ENCODE measurements at regions not wholly inside any gene's neighbourhood (a gene's known extent, or its start where the extent isn't known, plus 50 kb on each side); places are given as distances from the start of the nearest gene placed in this dataset.

- POLR2A ChIA-PET, result no interaction called here
These were observed 432.5 kb upstream of the ZFHX3 start for GRCh38 chr16:73480381-73480780.

GRCh38 chr16:73473713-73474112, 425.8 kb upstream of the ZFHX3 start:
- intact Hi-C loops (cut with micrococcal nuclease; ENCODE audit: unreplicated experiment) (no loop called here), in situ Hi-C loops (cut with HindIII; ENCODE audit: low pct_unique_long_range_greater_than_20kb, low sequenced_read_pairs) (no loop called here)
- POLR2A ChIA-PET, result no interaction called here
- BruUV-seq (replicated peaks), result no TSS peak
- no peaks in the 10 kb centered on the region for H3K27me3 ChIP-seq (ENCODE audit: control insufficient read depth, insufficient read depth, low read length)
- H3K36me3 ChIP-seq (ENCODE audit: control insufficient read depth, insufficient read depth, low read length), result no peaks in the 10 kb centered on the region
- H3K4me1 ChIP-seq (ENCODE audit: control insufficient read depth, insufficient read depth, low read length), result no peaks in the 10 kb centered on the region
- TF ChIP-seq POLR2AphosphoS5 (IDR thresholded peaks at IDR 0.05; ENCODE audit: low read depth, low read length) (no peak), TCF7L2 (IDR thresholded peaks at IDR 0.05; ENCODE audit: low read depth, low read length) (no peak), CTCF (IDR thresholded peaks at IDR 0.05) (no peak), REST (IDR thresholded peaks at IDR 0.05; ENCODE audit: insufficient read depth in 1 of 2, low read depth in 2 of 2, low read length in 1 of 2) (no peak), SIN3A (IDR thresholded peaks at IDR 0.05; ENCODE audit: borderline replicate concordance, insufficient read depth, low read depth, low read length) (no peak)
- no peak for ATAC-seq
- no peaks in the 10 kb centered on the region for H3K9me3 ChIP-seq (ENCODE audit: control insufficient read depth, insufficient read depth, low read depth, low read length)
- DNase-seq (ENCODE audit: low read depth, low spot score), result no peak
- no peak overlapping the region for H3K4me3 ChIP-seq (ENCODE audit: low read depth in 2 of 2, low read length in 2 of 2)
- no peak overlapping the region for H3K27ac ChIP-seq (ENCODE audit: low read length)
- CTCF ChIA-PET, result no interaction called here

More at GRCh38 chr16:73480381-73480780, 432.5 kb upstream of the ZFHX3 start:
- TF ChIP-seq TCF7L2 (IDR thresholded peaks at IDR 0.05; ENCODE audit: low read depth, low read length) (no peak), CTCF (IDR thresholded peaks at IDR 0.05) (no peak), POLR2AphosphoS5 (IDR thresholded peaks at IDR 0.05; ENCODE audit: low read depth, low read length) (no peak), SIN3A (IDR thresholded peaks at IDR 0.05; ENCODE audit: borderline replicate concordance, insufficient read depth, low read depth, low read length) (no peak), REST (IDR thresholded peaks at IDR 0.05; ENCODE audit: insufficient read depth in 1 of 2, low read depth in 2 of 2, low read length in 1 of 2) (no peak)
- ATAC-seq (no peak), DNase-seq (ENCODE audit: low read depth, low spot score) (no peak)
- intact Hi-C loops (cut with micrococcal nuclease; ENCODE audit: unreplicated experiment), result no loop called here
- no peaks in the 10 kb centered on the region for H3K36me3 ChIP-seq (ENCODE audit: control insufficient read depth, insufficient read depth, low read length)
- H3K27ac ChIP-seq (ENCODE audit: low read length), result no peak overlapping the region
- no TSS peak for BruUV-seq (replicated peaks)
- H3K9me3 ChIP-seq (ENCODE audit: control insufficient read depth, insufficient read depth, low read depth, low read length), result no peaks in the 10 kb centered on the region
- no peak overlapping the region for H3K4me3 ChIP-seq (ENCODE audit: low read depth in 2 of 2, low read length in 2 of 2)
- in situ Hi-C loops (cut with HindIII; ENCODE audit: low pct_unique_long_range_greater_than_20kb, low sequenced_read_pairs), result no loop called here
- CTCF ChIA-PET, result no interaction called here
- no peaks in the 10 kb centered on the region for H3K4me1 ChIP-seq (ENCODE audit: control insufficient read depth, insufficient read depth, low read length)
- peaks cover 2% of the 10 kb centered on the region for H3K27me3 ChIP-seq (ENCODE audit: control insufficient read depth, insufficient read depth, low read length)

Measured in Panc1 (cell line).